Adrenal gland (tissue), 9 donors: ENCODE measurements at regions not wholly inside any gene's neighbourhood (a gene's known extent, or its start where the extent isn't known, plus 50 kb on each side); places are given as distances from the start of the nearest gene placed in this dataset.

ENCODE experiments used
- DNase-seq, 7 donors: peaks; one replicate each; pipeline ENCODE4 v3.0.0-alpha.2; 2019 to 2020
- H3K27ac ChIP-seq, 5 donors: fragments of 200-600 bp; sonication (generic) in 4 of 5; 1 replicate in 3 of 5; 2 replicates in 2 of 5; pipeline versions ENCODE4 v1.5.1 to v1.8.0; 2016 to 2020; ENCODE audit warnings: mild to moderate bottlenecking in 1 of 5
- H3K27me3 ChIP-seq: fragments of 200-600 bp; 2 replicates; pipeline ENCODE4 v1.8.0; 2021
- H3K36me3 ChIP-seq, 2 donors: fragments of 200-600 bp; replicated peaks in 1 of 2; 1 replicate in 1 of 2; 2 replicates in 1 of 2; pipeline versions ENCODE4 v1.5.1 to v1.8.0; 2018 to 2022
- H3K4me1 ChIP-seq, 2 donors: fragments of 200-600 bp; replicated peaks in 1 of 2; 1 replicate in 1 of 2; 2 replicates in 1 of 2; pipeline versions ENCODE4 v1.5.1 to v1.8.0; 2018 to 2021
- H3K4me3 ChIP-seq, 4 donors: fragments of 200-600 bp; sonication (generic) in 3 of 4; one replicate each; pipeline ENCODE4 v1.5.1; 2016 to 2018
- H3K9me3 ChIP-seq, 3 donors: fragments of 200-600 bp; sonication (generic) in 1 of 3; replicated peaks in 1 of 3; 1 replicate in 2 of 3; 2 replicates in 1 of 3; pipeline versions ENCODE4 v1.5.1 to v1.8.0; 2016 to 2021
- CTCF ChIP-seq, 6 experiments: fragments of 450-650 bp in 4 of 6; fragments of 200-600 bp in 2 of 6; sonication (generic) in 1 of 6; IDR thresholded peaks; 1 replicate in 5 of 6; 2 replicates in 1 of 6; pipeline versions ENCODE4 v1.5.1 to v1.8.0; 2016 to 2021; ENCODE audit warnings: antibody characterized with exemption in 6 of 6, mild to moderate bottlenecking in 2 of 6, moderate library complexity in 1 of 6
- POLR2A ChIP-seq, 2 donors: fragments of 450-650 bp; IDR thresholded peaks; one replicate each; pipeline ENCODE4 v1.6.1; 2017; ENCODE audit warnings: antibody characterized with exemption in 2 of 2, mild to moderate bottlenecking in 2 of 2, moderate library complexity in 1 of 2
- WGBS, 4 donors: extraction: QIAGEN DNeasy Blood & Tissue Kit in 2 of 4; methylation state at CpG; one replicate each; pipeline versions ENCODE4 v1.1.5 to v1.1.7; 2013 to 2017; 5-methylcytosine and 5-hydroxymethylcytosine counted together
- intact Hi-C, 2 donors: fragments of 100-400 bp; cut with DNase I; formaldehyde crosslinking; loops; one replicate each; pipeline versions ENCODE4 v1.14.1 to v1.15.0; 2022 to 2023
- donor health status: healthy with polysubstance abuse.
- donor health status: Bipolar disorder and iron deficiency.
- donor health status: DM: yes; HTN: yes; CAD: no.
- donor health status: DM: no; HTN: no; CAD: no.
- donor health status: DM: no; HTN: no; CAD: no.

GRCh38 chr10:85231534-85232270 lies 903.3 kb downstream of the CCSER2 start:
- 68 to 90% (median 78%) methylated on average over 3 of the region's 3 CpGs for whole genome bisulfite sequencing, 4 donors
- Histone ChIP-seq H3K4me3 (no peak overlapping the region), H3K9me3 (no peaks in the 10 kb centered on the region), H3K36me3 (no peaks in the 10 kb centered on the region), H3K27ac (no peak overlapping the region), H3K27me3 (no peaks in the 10 kb centered on the region), H3K4me1 (no peaks in the 10 kb centered on the region)
- intact Hi-C loops, result no loop called here
- no peak for TF ChIP-seq POLR2A (IDR thresholded peaks at IDR 0.05)
- no peak for TF ChIP-seq CTCF (IDR thresholded peaks at IDR 0.05)
- no peak for DNase-seq

GRCh38 chr10:85235258-85235657 lies 906.9 kb downstream of the CCSER2 start:
- 60 to 73% (median 69%) methylated on average over 2 of the region's 2 CpGs for WGBS, 4 donors
- Histone ChIP-seq H3K9me3 (no peaks in the 10 kb centered on the region), H3K4me3 (no peak overlapping the region), H3K4me1 (no peaks in the 10 kb centered on the region), H3K27me3 (no peaks in the 10 kb centered on the region), H3K36me3 (no peaks in the 10 kb centered on the region), H3K27ac (no peak overlapping the region)
- DNase-seq, result no peak
- intact Hi-C loops, result no loop called here
- no peak for TF ChIP-seq POLR2A (IDR thresholded peaks at IDR 0.05)
- TF ChIP-seq CTCF (IDR thresholded peaks at IDR 0.05), result no peak

- Histone ChIP-seq H3K9me3 (no peaks in the 10 kb centered on the region), H3K27ac (no peak overlapping the region), H3K27me3 (no peaks in the 10 kb centered on the region), H3K4me3 (no peak overlapping the region), H3K36me3 (no peaks in the 10 kb centered on the region), H3K4me1 (no peaks in the 10 kb centered on the region)
- intact Hi-C loops, result no loop called here
- DNase-seq, result no peak
- WGBS, 4 donors, result 91 to 98% (median 93%) methylated on average over 10 to 13 of the region's 13 CpGs
- TF ChIP-seq CTCF (IDR thresholded peaks at IDR 0.05), result no peak
- no peak for TF ChIP-seq POLR2A (IDR thresholded peaks at IDR 0.05)
These were observed 910.3 kb downstream of the CCSER2 start for GRCh38 chr10:85238676-85239075.

- H3K36me3 ChIP-seq, result no peaks in the 10 kb centered on the region
- TF ChIP-seq POLR2A (IDR thresholded peaks at IDR 0.05) (no peak), CTCF (IDR thresholded peaks at IDR 0.05) (no peak)
- WGBS, 4 donors, result 51 to 63% (median 55%) methylated on average over 5 of the region's 5 CpGs
- H3K27ac ChIP-seq, result no peak overlapping the region
- DNase-seq, result no peak
- H3K4me3 ChIP-seq, result no peak overlapping the region
- H3K27me3 ChIP-seq, result no peaks in the 10 kb centered on the region
- no peaks in the 10 kb centered on the region for H3K9me3 ChIP-seq
- intact Hi-C loops, result no loop called here
- H3K4me1 ChIP-seq, result no peaks in the 10 kb centered on the region
These were observed 921.9 kb downstream of the CCSER2 start for GRCh38 chr10:85250304-85250703.
